Right renal cortex interstitium (tissue), 3 donors: ENCODE measurements at regions not wholly inside any gene's neighbourhood (a gene's known extent, or its start where the extent isn't known, plus 50 kb on each side); places are given as distances from the start of the nearest gene placed in this dataset.

ENCODE experiments used
- DNase-seq, 3 donors: peaks; one replicate each; pipeline ENCODE4 v3.0.0-alpha.2; 2013; ENCODE audit warnings: low read depth in 3 of 3, low spot score in 2 of 3

- DNase-seq: no peak
Measured at GRCh38 chr3:56985878-56986277, 74.6 kb upstream of the SPATA12 start.

GRCh38 chr3:56985460-56985859 lies 75.0 kb upstream of the SPATA12 start:
- DNase-seq: no peak

- no peak for DNase-seq
Measured at GRCh38 chr3:56983427-56983826, 77.0 kb upstream of the SPATA12 start.

DNA sequence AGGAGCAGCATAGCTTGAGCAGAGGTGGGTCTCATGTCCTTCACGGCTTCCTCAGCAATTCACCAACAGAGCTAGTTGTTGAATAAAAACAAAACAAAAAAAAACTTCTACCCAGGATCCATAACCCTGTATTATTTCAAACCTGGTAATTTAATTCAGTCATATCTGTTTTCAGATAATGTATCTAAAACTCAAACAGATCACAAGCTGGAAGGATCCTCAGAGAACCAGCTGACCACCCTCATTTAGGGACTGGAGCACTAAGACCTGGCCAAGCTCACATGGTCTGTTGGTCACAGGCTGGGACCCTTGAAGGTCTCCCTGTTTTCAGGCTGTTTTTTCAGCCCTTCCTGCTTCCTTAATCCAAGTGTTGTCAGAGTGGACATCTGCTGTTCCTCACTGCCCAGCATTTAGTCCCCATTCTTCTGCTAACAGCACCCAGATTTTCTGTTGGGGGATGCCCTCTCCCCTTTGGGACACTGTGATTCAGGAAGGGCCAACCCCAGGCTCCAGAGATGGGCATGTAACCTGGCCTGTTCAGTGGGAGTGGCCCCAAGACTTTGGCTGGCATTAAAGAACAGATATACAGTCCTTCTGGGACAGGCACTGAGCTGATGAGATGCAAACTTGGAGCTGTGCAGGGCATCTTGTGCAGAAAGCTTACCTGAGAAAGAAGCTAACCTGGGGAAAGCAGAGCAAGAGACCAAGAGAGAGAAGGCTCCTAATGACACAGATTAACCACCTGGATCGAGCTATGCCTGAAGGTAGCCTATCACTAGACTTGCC lies 78.8 kb upstream of the SPATA12 start:
- no peak for DNase-seq

DNA sequence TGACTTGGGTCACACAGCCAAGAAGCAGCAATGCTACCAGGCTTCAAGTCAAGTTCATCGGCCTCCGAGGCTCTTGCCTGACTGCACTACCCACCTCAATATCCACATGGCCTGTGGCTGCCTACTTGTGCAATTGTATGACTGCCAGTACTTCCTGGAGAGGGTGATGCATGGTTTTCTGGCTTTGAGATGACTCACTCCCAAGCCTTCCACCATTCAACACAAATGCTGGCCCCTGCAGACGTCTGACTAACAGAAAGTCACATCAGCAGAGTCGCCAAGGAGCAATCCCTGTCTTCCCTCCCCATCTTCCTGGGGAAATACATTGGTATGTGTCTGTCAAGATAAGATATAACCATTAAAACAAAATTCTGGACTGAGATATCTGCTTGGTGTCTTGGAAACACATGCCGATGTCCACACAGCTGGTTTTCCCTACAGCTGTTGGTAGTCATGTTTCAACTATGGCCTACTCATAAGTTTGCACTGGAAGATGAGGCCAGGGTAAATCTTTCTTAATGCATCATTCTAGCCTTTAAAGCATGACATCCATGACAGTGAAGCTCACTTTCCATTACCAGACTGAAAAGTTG lies 79.6 kb upstream of the SPATA12 start:
- no peak for DNase-seq

DNA sequence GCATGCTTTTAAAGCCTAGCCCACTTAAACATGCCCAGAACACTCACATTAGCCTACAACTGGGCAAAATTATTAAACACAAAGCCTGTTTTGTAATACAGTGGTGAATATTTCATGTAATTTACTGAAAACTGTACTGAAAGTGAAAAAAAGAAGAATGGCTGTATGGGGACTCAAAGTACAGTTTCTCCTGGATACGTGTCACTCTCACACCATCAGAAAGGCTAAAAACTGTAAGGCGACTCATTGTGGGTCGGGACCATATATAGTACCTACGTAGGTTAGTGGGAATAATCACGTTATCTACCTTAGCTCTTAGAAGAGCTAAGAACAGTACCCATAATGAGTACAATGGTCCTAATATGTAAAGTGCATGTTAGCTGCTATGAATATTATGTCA lies 80.2 kb upstream of the SPATA12 start:
- DNase-seq: no peak

DNA sequence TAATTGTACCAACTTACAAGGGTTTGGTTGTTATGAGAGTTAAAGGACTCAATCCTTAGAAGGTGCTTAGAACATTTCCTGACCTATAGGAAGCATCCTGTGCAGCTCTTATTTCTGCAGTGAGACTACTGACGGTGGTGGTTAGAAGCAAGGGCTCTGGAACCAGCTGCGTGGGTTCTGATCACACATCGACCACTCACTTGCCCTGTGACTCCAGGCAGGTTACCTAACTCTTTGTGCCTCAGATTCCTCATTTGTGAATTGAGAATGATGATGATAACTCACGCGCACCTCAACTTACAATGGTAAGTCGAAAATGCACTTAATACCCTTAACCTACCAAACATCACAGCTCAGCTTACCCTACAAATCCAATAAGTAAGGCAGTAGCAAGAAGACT lies 80.7 kb upstream of the SPATA12 start:
- DNase-seq: no peak

DNA sequence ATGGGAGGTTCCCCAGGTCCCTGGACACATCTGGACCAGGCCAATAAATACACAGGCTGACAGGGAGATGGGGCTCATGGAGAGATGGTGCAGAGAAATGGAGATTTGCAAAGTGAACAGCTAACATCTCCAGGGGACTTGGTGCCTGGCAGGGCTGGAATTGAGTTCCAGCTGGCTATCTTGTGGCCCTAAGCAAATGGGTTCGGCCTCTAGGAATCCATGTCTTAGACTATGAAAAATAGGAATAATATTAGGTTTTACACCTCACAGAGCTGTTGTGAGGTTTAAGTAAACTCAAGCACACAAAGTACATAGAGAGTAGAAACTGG lies 82.9 kb upstream of the SPATA12 start:
- DNase-seq: no peak

DNA sequence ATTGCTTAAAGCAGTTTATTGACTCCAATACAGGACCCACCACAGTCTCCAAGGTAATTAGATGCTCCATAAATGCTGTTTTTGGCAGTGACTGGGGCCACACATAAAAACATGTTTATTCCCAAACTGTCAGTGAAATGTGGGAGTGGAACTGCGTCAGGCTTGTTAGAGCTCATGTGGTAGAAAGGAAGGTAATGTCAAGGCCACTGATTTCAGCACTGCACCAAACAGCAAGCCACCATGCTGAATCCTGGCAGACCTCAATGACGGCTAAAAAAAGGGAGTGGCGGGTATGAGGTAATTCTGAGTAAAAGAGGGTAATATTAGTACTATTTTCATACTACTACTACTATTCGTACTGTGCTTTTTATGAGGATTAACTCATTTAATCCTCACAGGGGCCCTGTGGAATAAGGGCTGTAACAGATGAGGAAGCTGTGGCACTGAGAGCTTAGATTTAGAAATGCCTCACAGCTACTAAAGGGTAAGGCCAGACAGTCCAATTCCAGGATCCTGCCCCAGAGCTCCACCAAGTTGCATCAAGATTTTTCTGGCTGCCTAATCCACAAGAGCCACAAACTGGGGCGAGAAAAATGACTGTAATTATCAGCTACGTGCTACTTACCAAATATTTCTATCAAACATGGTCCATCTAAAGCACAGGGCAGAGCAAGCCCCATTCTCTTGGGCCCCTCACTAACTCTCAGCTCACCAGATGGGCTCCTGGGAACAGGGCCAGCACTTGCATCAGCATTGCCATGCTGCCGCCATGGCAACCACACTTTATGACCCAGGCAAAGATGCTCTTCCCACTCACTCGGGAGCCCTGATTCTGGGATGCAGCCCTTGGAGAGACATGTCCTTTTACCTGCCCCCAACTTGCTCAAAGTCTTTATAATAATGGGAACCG lies 83.6 kb upstream of the SPATA12 start:
- no peak for DNase-seq

DNA sequence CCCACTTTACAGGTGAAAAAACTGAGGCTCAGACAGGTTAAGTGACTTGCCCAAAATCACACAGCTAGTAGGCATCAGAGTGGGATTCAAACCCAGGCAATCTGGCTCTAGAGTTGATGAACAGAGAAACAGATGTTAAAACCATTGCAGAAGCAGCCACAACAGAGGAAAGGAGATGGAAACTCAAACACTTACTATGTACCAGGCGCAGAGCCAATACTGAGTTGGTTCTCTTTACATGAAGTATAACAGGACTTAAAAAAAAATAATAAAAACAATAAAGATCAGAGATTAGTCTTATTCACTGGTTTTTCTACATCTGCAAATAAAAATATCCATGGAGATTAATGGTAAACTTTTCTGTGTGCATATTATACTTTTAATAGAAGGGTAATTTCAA lies 84.9 kb upstream of the SPATA12 start:
- no peak for DNase-seq

- DNase-seq: no peak
Measured at GRCh38 chr3:56974247-56974930, 86.1 kb upstream of the SPATA12 start.

DNA sequence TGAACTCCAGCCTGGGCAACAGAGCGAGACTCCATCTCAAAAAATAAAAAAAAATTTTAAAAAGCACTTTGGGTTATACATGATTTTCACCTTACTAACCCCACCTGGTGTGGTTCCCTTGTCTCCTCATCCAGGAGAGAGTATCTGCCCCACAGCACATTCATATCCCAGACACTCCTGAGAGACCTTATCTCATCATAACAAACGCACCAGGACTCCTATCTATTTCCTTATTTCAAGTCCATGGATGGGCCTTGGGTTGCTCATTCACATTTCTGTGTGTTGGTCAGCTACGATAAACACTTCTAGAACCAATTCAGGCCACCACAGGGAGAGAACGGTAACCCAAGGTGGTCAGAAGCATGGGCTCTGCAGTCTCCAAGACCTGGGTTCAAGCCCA lies 88.6 kb upstream of the SPATA12 start:
- DNase-seq: no peak

- DNase-seq: no peak
Measured at GRCh38 chr3:56971261-56971660, 89.2 kb upstream of the SPATA12 start.

DNA sequence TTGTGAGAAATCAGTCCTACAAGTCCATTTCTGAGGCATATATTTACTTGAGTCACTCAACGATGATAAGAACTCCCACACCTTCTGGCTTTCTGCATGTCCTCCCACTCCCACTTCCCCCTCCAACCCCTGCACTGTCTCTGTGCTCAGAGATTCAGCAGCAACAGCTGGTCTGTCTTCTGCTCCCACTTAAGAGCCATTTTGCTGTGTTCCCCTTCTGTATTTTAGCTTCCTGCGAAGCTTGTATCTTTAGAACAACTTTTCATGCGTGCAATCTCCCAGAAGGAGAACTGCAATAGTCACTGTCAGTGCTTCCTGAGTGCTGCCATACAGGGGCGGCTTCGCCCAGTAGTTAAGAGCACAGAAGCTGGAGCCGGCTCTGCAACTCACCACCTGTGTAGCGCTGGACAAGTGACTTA lies 90.0 kb upstream of the SPATA12 start:
- DNase-seq: no peak

DNA sequence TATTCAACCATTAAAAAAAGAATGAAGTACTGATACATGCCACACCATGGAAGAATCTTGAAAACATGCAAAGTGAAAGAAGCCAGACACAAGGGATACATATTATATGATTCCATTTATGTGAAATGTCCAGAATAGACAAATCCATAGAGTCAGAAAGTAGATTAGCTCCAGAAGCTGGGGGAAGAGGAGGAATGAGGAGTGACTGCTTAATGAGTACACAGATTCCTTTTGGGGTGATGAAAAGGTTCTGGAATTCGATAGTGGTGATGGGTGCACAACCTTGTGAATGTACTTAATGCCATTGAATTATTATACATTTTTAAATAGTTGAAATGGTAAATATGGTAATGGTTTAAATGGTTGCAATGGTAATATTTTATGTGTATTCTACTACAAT lies 90.6 kb upstream of the SPATA12 start:
- no peak for DNase-seq

- no peak for DNase-seq
Measured at GRCh38 chr3:56966509-56966908, 94.0 kb upstream of the SPATA12 start.

DNA sequence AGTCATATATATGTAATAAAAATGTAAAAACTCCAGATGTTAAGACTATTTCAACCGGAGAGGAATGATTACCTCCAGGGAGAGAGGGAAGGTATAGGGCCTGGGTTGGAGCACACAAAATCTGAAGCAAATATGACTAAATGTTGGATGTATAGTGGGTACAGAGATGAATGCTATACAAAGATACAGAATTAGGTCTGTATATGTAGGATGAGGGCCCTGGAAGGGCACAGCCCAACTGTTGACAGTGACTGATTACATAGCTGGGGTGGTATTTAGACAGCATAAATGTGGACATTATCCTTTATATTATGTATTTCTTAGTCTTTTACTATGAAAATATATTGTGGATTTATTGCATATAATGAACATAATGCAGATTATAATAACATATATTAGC lies 94.4 kb upstream of the SPATA12 start:
- DNase-seq: no peak

- DNase-seq: no peak
Measured at GRCh38 chr3:56962922-56963321, 97.5 kb upstream of the SPATA12 start.

DNA sequence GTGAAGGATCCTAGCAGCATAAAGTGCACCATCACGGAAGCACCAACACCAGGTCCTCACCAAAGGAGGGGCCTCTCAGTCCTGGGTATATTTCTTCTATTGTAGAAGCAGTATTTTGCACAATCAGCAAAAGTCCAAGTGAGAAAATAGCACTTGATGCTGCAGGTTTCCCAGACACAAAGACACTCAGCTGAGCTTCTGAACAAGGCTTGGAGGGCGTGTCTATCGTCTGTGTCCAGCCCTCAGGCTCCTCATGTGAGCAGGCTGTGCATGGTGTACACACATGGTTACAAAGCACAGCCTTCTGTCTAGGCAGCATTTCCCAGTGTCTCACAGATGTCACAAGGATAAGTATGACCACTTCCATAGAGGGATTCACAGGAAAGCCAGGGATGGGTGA lies 98.3 kb upstream of the SPATA12 start:
- DNase-seq: no peak

- DNase-seq: no peak
Measured at GRCh38 chr3:56960234-56960917, 100.1 kb upstream of the SPATA12 start.

GRCh38 chr3:56958879-56959278 lies 101.6 kb upstream of the SPATA12 start:
- DNase-seq: no peak
